ENCODE measurements at regions not wholly inside any gene's neighbourhood (a gene's known extent, or its start where the extent isn't known, plus 50 kb on each side); places are given as distances from the start of the nearest gene placed in this dataset.

DNA sequence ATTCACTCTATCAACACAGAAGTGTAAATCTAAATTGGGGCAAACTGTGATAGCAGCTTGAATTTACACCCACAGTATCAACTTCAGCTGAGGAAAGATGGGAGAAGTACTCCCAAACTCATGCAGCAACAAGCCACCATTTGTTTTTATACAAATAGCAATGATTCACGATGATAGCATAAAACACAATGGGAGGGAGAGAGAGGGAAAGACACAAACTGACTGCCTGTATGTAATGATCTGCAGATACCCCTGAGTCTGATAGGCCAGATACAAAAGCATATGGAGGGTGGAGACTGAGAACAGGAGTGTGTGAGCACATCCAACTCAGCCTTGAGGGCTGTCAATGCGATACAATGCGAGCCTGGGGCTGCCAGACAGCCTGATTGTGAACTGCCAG is 79.2 kb downstream of the CNTN3 start:
- intact Hi-C loops (cut with DNase I): no loop called here
- no peaks in the 10 kb centered on the region for H3K36me3 ChIP-seq
- H3K4me3 ChIP-seq: no peak overlapping the region
- H3K9ac ChIP-seq (ENCODE audit: low read depth in 2 of 2, low read length in 2 of 2): no peak overlapping the region
- no peaks in the 10 kb centered on the region for H3K4me1 ChIP-seq
- TF ChIP-seq, protein P1, sequence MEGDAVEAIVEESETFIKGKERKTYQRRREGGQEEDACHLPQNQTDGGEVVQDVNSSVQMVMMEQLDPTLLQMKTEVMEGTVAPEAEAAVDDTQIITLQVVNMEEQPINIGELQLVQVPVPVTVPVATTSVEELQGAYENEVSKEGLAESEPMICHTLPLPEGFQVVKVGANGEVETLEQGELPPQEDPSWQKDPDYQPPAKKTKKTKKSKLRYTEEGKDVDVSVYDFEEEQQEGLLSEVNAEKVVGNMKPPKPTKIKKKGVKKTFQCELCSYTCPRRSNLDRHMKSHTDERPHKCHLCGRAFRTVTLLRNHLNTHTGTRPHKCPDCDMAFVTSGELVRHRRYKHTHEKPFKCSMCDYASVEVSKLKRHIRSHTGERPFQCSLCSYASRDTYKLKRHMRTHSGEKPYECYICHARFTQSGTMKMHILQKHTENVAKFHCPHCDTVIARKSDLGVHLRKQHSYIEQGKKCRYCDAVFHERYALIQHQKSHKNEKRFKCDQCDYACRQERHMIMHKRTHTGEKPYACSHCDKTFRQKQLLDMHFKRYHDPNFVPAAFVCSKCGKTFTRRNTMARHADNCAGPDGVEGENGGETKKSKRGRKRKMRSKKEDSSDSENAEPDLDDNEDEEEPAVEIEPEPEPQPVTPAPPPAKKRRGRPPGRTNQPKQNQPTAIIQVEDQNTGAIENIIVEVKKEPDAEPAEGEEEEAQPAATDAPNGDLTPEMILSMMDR (IDR thresholded peaks at IDR 0.05): no peak
- no peaks in the 10 kb centered on the region for H3K27me3 ChIP-seq
- DNase-seq: no peak
- no peaks in the 10 kb centered on the region for H3K9me3 ChIP-seq
- no peak overlapping the region for H3K27ac ChIP-seq

DNA sequence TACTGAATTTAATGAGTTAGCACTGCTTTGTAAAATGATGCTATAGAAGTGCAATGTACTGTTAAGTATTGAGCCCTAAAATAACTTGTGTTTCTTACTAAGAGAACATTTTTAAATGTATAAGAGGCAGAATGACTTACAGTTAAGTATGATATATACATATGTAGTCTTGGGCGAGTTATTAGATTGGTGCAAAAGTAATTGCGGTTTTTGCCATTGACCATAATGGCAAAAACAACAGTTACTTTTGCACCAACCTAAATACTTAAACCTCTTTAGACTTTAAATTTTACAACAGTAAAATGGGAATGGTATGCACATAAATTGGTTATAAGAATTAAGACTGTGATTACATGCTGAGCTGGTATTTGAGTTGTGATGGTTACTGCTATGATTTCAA is 79.8 kb downstream of the CNTN3 start:
- H3K4me3 ChIP-seq: no peak overlapping the region
- intact Hi-C loops (cut with DNase I): no loop called here
- H3K27me3 ChIP-seq: no peaks in the 10 kb centered on the region
- TF ChIP-seq, protein P1 (IDR thresholded peaks at IDR 0.05): no peak
- DNase-seq: no peak
- H3K9me3 ChIP-seq: no peaks in the 10 kb centered on the region
- no peaks in the 10 kb centered on the region for H3K36me3 ChIP-seq
- H3K4me1 ChIP-seq: no peaks in the 10 kb centered on the region
- no peak overlapping the region for H3K27ac ChIP-seq
- H3K9ac ChIP-seq (ENCODE audit: low read depth in 2 of 2, low read length in 2 of 2): no peak overlapping the region

DNA sequence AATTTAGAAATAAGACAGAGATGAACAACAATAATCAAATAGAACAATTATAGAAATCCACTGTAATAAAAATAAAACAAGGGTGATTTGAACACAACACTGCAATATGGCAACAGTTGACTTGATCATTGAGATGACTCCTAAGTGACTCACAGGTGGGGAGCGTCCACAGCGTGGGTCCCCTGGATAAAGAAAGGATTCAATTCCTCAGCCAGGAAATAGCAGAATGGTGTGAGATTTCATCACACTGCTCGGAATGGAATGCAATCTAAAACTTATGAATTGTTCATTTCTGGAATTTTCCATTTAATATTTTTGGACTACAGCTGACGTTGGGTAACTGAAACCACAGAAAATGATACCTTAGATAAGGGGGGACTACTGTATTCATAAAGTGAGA is 82.0 kb downstream of the CNTN3 start:
- Histone ChIP-seq H3K36me3 (no peaks in the 10 kb centered on the region), H3K27ac (no peak overlapping the region), H3K9me3 (no peaks in the 10 kb centered on the region), H3K9ac (ENCODE audit: low read depth in 2 of 2, low read length in 2 of 2) (no peak overlapping the region), H3K4me1 (no peaks in the 10 kb centered on the region), H3K27me3 (no peaks in the 10 kb centered on the region), H3K4me3 (no peak overlapping the region)
- TF ChIP-seq, protein P1 (IDR thresholded peaks at IDR 0.05): no peak
- intact Hi-C loops (cut with DNase I): no loop called here
- DNase-seq: no peak

DNA sequence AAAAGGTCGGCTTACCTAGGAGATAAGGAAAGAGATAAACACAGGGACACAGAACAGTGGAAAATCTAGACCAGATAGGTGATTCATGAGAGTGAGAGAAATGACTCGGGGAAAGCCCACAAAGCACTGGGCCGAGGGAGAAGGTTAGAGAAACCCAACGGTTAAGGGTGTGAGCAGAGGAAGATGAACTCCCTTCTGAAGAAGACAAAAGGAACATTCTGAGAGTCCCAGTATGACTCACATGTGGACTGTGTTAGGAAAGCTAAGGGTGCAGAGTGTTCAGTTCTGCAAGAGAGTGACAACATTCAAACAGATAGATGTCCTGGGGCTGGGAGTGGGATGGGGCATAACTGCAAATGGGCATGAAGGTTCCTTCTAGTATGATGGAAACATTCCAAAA is 83.0 kb downstream of the CNTN3 start:
- TF ChIP-seq, protein P1 (IDR thresholded peaks at IDR 0.05): no peak
- no peaks in the 10 kb centered on the region for H3K27me3 ChIP-seq
- H3K27ac ChIP-seq: no peak overlapping the region
- H3K4me3 ChIP-seq: no peak overlapping the region
- no peaks in the 10 kb centered on the region for H3K4me1 ChIP-seq
- H3K9ac ChIP-seq (ENCODE audit: low read depth in 2 of 2, low read length in 2 of 2): no peak overlapping the region
- DNase-seq: no peak
- intact Hi-C loops (cut with DNase I): no loop called here
- no peaks in the 10 kb centered on the region for H3K36me3 ChIP-seq
- H3K9me3 ChIP-seq: no peaks in the 10 kb centered on the region

DNA sequence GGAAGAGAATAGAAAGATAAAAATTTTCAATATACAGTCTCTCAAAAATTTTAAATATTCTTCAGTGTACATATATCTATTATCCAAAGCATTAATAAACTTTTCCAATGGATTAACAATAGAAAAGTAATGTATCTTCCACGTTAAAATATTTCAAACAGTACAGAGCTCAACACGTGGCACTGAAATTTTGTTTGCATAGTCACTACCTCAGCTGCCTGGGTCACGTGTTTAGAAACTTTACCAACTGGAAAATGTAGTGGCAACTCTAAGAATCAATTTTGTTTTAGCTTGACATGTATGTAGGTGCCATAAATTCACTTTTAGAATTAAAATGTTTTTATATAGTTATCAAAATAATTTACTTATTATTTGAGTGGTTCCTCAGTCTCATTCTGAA is 85.3 kb downstream of the CNTN3 start:
- no peaks in the 10 kb centered on the region for H3K4me1 ChIP-seq
- TF ChIP-seq, protein P1 (IDR thresholded peaks at IDR 0.05): no peak
- H3K27ac ChIP-seq: no peak overlapping the region
- H3K9me3 ChIP-seq: no peaks in the 10 kb centered on the region
- no peaks in the 10 kb centered on the region for H3K27me3 ChIP-seq
- H3K36me3 ChIP-seq: no peaks in the 10 kb centered on the region
- no peak for DNase-seq
- intact Hi-C loops (cut with DNase I): no loop called here
- H3K4me3 ChIP-seq: no peak overlapping the region
- no peak overlapping the region for H3K9ac ChIP-seq (ENCODE audit: low read depth in 2 of 2, low read length in 2 of 2)

DNA sequence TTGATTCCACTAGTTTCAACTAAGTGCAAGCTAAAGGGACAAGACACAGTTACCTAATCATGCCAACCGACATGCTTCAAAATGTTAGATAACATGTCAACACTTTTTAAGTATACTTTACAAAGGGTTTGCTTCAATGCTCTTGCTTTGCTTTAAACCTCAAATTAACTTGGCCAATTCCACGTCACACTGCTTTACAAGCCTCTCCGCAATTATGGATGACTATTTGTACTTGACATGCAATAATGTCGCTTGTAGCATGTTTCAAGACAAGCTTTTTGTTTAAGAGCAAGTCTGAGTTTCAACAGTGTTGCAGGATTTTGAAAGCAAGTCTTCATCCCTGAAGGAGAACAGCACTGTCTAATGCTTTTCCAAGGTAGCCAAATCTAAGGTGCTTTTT is 86.9 kb downstream of the CNTN3 start:
- intact Hi-C loops (cut with DNase I): no loop called here
- Histone ChIP-seq H3K27me3 (no peaks in the 10 kb centered on the region), H3K9ac (ENCODE audit: low read depth in 2 of 2, low read length in 2 of 2) (no peak overlapping the region), H3K4me1 (no peaks in the 10 kb centered on the region), H3K27ac (no peak overlapping the region), H3K9me3 (no peaks in the 10 kb centered on the region), H3K36me3 (no peaks in the 10 kb centered on the region), H3K4me3 (no peak overlapping the region)
- DNase-seq: no peak
- TF ChIP-seq, protein P1 (IDR thresholded peaks at IDR 0.05): no peak
